GM23338 (cell line): ENCODE measurements at regions not wholly inside any gene's neighbourhood (a gene's known extent, or its start where the extent isn't known, plus 50 kb on each side); places are given as distances from the start of the nearest gene placed in this dataset.

Experiments
- ATAC-seq: fragments of 200-7000 bp; cut with Tn5 transposase; 3 replicates; pipeline ENCODE4 v1.9.1; 2020
- DNase-seq: peaks from one replicate; pipeline ENCODE4 v3.0.0-alpha.2; 2015; ENCODE audit warnings: low spot score
- H2AFZ ChIP-seq: fragments of 200-600 bp; sonication (generic); 2 replicates; pipeline ENCODE4 v1.8.0; 2016; ENCODE audit warnings: antibody characterized with exemption, mild to moderate bottlenecking, moderate library complexity
- H3F3A ChIP-seq: fragments of 200-600 bp; sonication (generic); replicated peaks from 2 replicates; pipeline ENCODE4 v1.8.0; 2017; ENCODE audit warnings: antibody characterized with exemption, mixed run types, low read depth
- H3K27ac ChIP-seq: fragments of 200-600 bp; sonication (generic); 2 replicates; pipeline ENCODE4 v1.6.1; 2016; ENCODE audit warnings: low read depth
- H3K27me3 ChIP-seq: fragments of 200-600 bp; sonication (generic); 2 replicates; pipeline ENCODE4 v1.8.0; 2016; ENCODE audit warnings: mild to moderate bottlenecking, mixed run types, moderate library complexity; ENCODE audit not compliant: insufficient read depth
- H3K36me3 ChIP-seq: fragments of 200-600 bp; sonication (generic); 2 replicates; pipeline ENCODE4 v1.8.0; 2016; ENCODE audit warnings: mild to moderate bottlenecking; ENCODE audit not compliant: insufficient read depth
- H3K4me1 ChIP-seq: fragments of 200-600 bp; sonication (generic); 2 replicates; pipeline ENCODE4 v1.8.0; 2016; ENCODE audit warnings: mild to moderate bottlenecking, moderate library complexity; ENCODE audit not compliant: insufficient read depth
- H3K4me2 ChIP-seq: fragments of 200-600 bp; sonication (generic); 2 replicates; pipeline ENCODE4 v1.7.1; 2017; ENCODE audit warnings: mixed run types
- H3K4me3 ChIP-seq: fragments of 200-600 bp; sonication (generic); 2 replicates; pipeline ENCODE4 v1.6.1; 2016; ENCODE audit warnings: mixed run types
- H3K79me2 ChIP-seq: fragments of 200-600 bp; sonication (generic); replicated peaks from 2 replicates; pipeline ENCODE4 v1.8.0; 2017; ENCODE audit warnings: mild to moderate bottlenecking; ENCODE audit not compliant: insufficient read depth
- H3K9me2 ChIP-seq: fragments of 200-600 bp; sonication (generic); 2 replicates; pipeline ENCODE4 v1.8.0; 2017; ENCODE audit not compliant: insufficient read depth
- H4K20me1 ChIP-seq: fragments of 200-600 bp; sonication (generic); replicated peaks from 2 replicates; pipeline ENCODE4 v1.8.0; 2017; ENCODE audit warnings: mild to moderate bottlenecking; ENCODE audit not compliant: insufficient read depth
- H3K27ac Mint-ChIP-seq: 2 replicates; pipeline ENCODE4 v1.8.0; 2020; ENCODE audit warnings: inconsistent platforms, mild to moderate bottlenecking, moderate library complexity, mixed read lengths
- H3K27me3 Mint-ChIP-seq: 3 replicates; pipeline ENCODE4 v1.8.0; 2022; ENCODE audit warnings: low read depth, mild to moderate bottlenecking, moderate library complexity, mixed read lengths, inconsistent platforms; ENCODE audit not compliant: insufficient read depth, poor library complexity
- H3K36me3 Mint-ChIP-seq: 3 replicates; pipeline ENCODE4 v1.8.0; 2021; ENCODE audit warnings: low read depth, mild to moderate bottlenecking, inconsistent platforms, moderate library complexity, mixed read lengths
- H3K4me1 Mint-ChIP-seq: 3 replicates; pipeline ENCODE4 v1.8.0; 2020; ENCODE audit warnings: mild to moderate bottlenecking, inconsistent platforms, mixed read lengths
- H3K4me3 Mint-ChIP-seq: 3 replicates; pipeline ENCODE4 v1.8.0; 2021; ENCODE audit warnings: moderate library complexity, mild to moderate bottlenecking, inconsistent platforms, mixed read lengths
- H3K9me3 Mint-ChIP-seq: 3 replicates; pipeline ENCODE4 v1.8.0; 2020; ENCODE audit warnings: moderate library complexity, mild to moderate bottlenecking, inconsistent platforms, mixed read lengths
- CREB1 ChIP-seq: fragments of 250-450 bp; sonication (Bioruptor Pico); IDR thresholded peaks from 2 replicates; pipeline ENCODE4 v1.5.0; 2020; ENCODE audit warnings: low read depth, mild to moderate bottlenecking, moderate library complexity
- ETS1 ChIP-seq: IDR thresholded peaks from 2 replicates; pipeline ENCODE4 v1.6.1; 2016; ENCODE audit warnings: antibody characterized with exemption
- EZH2 ChIP-seq: fragments of 200-600 bp; sonication (generic); IDR thresholded peaks from one replicate; pipeline ENCODE4 v1.8.0; 2017; ENCODE audit warnings: antibody characterized with exemption, mild to moderate bottlenecking, low read depth; ENCODE audit not compliant: unreplicated experiment
- EZH2phosphoT487 ChIP-seq: fragments of 200-600 bp; sonication (generic); IDR thresholded peaks from one replicate; pipeline ENCODE4 v1.8.1; 2018; ENCODE audit warnings: antibody characterized with exemption; ENCODE audit not compliant: unreplicated experiment
- JUNB ChIP-seq: IDR thresholded peaks from one replicate; pipeline ENCODE4 v1.6.1; 2016; ENCODE audit warnings: antibody characterized with exemption; ENCODE audit not compliant: unreplicated experiment
- NANOG ChIP-seq: IDR thresholded peaks from 2 replicates; pipeline ENCODE4 v1.6.1; 2016; ENCODE audit warnings: antibody characterized with exemption, borderline replicate concordance
- POLR2AphosphoS5 ChIP-seq: IDR thresholded peaks from 2 replicates; pipeline ENCODE4 v1.6.1; 2016; ENCODE audit warnings: antibody characterized with exemption, low read depth
- STAT1 ChIP-seq: IDR thresholded peaks from one replicate; pipeline ENCODE4 v1.6.1; 2016; ENCODE audit warnings: antibody characterized with exemption; ENCODE audit not compliant: unreplicated experiment
- ZNF114 ChIP-seq: fragments of 250-450 bp; sonication (Bioruptor Pico); IDR thresholded peaks from 2 replicates; pipeline ENCODE4 v1.5.0; 2020; ENCODE audit warnings: mild to moderate bottlenecking, moderate library complexity
- ZNF331 ChIP-seq: fragments of 250-450 bp; sonication (Bioruptor Pico); IDR thresholded peaks from 2 replicates; pipeline ENCODE4 v1.5.0; 2020; ENCODE audit warnings: low read depth, mild to moderate bottlenecking, moderate library complexity
- ZNF462 ChIP-seq: fragments of 250-450 bp; sonication (Bioruptor Pico); IDR thresholded peaks from 2 replicates; pipeline ENCODE4 v1.5.0; 2020; ENCODE audit warnings: mild to moderate bottlenecking, moderate library complexity
- TF ChIP-seq, protein P1 (sequence below), 2 experiments: fragments of 200-600 bp in 1 of 2; sonication (generic) in 1 of 2; conservative IDR thresholded peaks; 2 replicates each; pipeline versions ENCODE4 v1.5.1 to v1.6.1; 2016 to 2017; ENCODE audit warnings: antibody characterized with exemption in 2 of 2, low read depth in 2 of 2, mild to moderate bottlenecking in 2 of 2, moderate library complexity in 1 of 2
- TF ChIP-seq, protein P2 (sequence below): IDR thresholded peaks from one replicate; pipeline ENCODE4 v1.6.1; 2018; ENCODE audit warnings: antibody characterized with exemption; ENCODE audit not compliant: unreplicated experiment

DNA sequence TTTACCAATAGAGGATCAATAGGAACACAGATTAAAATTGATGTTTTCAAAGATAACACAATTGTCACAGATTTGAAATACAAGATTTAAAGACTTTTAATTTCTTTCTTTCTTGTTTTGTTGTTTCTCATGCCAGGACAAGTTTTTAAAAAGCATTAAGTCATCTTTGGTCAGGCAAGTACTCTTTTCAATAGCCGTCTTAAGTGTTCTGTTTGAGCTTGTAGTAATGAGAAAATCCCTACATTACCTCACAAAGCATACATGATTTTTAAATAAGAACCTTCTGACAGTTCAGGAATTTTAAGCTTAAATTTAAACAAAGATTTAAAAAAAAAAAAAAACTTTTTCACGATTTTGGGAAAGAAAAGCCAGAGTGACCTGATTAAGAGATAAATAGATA, 216.3 kb upstream of the PRR20A start:
- TF ChIP-seq JUNB (no peak), CREB1 (no peak), EZH2phosphoT487 (no peak), NANOG (no peak), ZNF114 (CRISPR knock-in tag) (no peak), ZNF462 (CRISPR knock-in tag) (no peak), STAT1 (no peak), ZNF331 (no peak), ETS1 (no peak), EZH2 (no peak), POLR2AphosphoS5 (no peak)
- TF ChIP-seq, protein P1, sequence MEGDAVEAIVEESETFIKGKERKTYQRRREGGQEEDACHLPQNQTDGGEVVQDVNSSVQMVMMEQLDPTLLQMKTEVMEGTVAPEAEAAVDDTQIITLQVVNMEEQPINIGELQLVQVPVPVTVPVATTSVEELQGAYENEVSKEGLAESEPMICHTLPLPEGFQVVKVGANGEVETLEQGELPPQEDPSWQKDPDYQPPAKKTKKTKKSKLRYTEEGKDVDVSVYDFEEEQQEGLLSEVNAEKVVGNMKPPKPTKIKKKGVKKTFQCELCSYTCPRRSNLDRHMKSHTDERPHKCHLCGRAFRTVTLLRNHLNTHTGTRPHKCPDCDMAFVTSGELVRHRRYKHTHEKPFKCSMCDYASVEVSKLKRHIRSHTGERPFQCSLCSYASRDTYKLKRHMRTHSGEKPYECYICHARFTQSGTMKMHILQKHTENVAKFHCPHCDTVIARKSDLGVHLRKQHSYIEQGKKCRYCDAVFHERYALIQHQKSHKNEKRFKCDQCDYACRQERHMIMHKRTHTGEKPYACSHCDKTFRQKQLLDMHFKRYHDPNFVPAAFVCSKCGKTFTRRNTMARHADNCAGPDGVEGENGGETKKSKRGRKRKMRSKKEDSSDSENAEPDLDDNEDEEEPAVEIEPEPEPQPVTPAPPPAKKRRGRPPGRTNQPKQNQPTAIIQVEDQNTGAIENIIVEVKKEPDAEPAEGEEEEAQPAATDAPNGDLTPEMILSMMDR (conservative IDR thresholded peaks at IDR 0.05; ENCODE audit: low read depth in 2 of 2) = no peak
- TF ChIP-seq, protein P2, sequence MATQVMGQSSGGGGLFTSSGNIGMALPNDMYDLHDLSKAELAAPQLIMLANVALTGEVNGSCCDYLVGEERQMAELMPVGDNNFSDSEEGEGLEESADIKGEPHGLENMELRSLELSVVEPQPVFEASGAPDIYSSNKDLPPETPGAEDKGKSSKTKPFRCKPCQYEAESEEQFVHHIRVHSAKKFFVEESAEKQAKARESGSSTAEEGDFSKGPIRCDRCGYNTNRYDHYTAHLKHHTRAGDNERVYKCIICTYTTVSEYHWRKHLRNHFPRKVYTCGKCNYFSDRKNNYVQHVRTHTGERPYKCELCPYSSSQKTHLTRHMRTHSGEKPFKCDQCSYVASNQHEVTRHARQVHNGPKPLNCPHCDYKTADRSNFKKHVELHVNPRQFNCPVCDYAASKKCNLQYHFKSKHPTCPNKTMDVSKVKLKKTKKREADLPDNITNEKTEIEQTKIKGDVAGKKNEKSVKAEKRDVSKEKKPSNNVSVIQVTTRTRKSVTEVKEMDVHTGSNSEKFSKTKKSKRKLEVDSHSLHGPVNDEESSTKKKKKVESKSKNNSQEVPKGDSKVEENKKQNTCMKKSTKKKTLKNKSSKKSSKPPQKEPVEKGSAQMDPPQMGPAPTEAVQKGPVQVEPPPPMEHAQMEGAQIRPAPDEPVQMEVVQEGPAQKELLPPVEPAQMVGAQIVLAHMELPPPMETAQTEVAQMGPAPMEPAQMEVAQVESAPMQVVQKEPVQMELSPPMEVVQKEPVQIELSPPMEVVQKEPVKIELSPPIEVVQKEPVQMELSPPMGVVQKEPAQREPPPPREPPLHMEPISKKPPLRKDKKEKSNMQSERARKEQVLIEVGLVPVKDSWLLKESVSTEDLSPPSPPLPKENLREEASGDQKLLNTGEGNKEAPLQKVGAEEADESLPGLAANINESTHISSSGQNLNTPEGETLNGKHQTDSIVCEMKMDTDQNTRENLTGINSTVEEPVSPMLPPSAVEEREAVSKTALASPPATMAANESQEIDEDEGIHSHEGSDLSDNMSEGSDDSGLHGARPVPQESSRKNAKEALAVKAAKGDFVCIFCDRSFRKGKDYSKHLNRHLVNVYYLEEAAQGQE = no peak
- Histone ChIP-seq H2AFZ (no peak overlapping the region), H3K4me3 (no peak overlapping the region), H3K27me3 (no peaks in the 10 kb centered on the region), H3K27ac (no peak overlapping the region), H3F3A (no peaks in the 10 kb centered on the region), H3K4me1 (no peaks in the 10 kb centered on the region), H4K20me1 (no peaks in the 10 kb centered on the region), H3K36me3 (no peaks in the 10 kb centered on the region), H3K4me2 (no peak overlapping the region), H3K79me2 (no peaks in the 10 kb centered on the region), H3K9me2 (peaks cover 9% of the 10 kb centered on the region)
- H3K4me1 Mint-ChIP-seq = peaks cover 3% of the 10 kb centered on the region; the same call in 1 of the 3 replicates
- no peaks in the 10 kb centered on the region for H3K9me3 Mint-ChIP-seq
- H3K4me3 Mint-ChIP-seq = no peak overlapping the region
- H3K27ac Mint-ChIP-seq = no peak overlapping the region
- DNase-seq (no peak), ATAC-seq (no peak)
- no peaks in the 10 kb centered on the region for H3K27me3 Mint-ChIP-seq
- no peaks in the 10 kb centered on the region for H3K36me3 Mint-ChIP-seq
